Coronary artery (tissue), 2 donors: ENCODE measurements at regions not wholly inside any gene's neighbourhood (a gene's known extent, or its start where the extent isn't known, plus 50 kb on each side); places are given as distances from the start of the nearest gene placed in this dataset.

Experiments
- DNase-seq: peaks from one replicate; pipeline ENCODE4 v3.0.0-alpha.2; 2017; ENCODE audit warnings: low spot score
- H3K27ac ChIP-seq, 2 donors: fragments of 200-600 bp; sonication (generic); one replicate each; pipeline ENCODE4 v1.5.1; 2016 to 2019
- H3K4me3 ChIP-seq: fragments of 200-600 bp; sonication (generic); 2 replicates; pipeline ENCODE4 v1.5.1; 2016; ENCODE audit warnings: mild to moderate bottlenecking, moderate library complexity
- CTCF ChIP-seq: fragments of 200-600 bp; sonication (generic); IDR thresholded peaks from one replicate; pipeline ENCODE4 v1.5.1; 2019; ENCODE audit warnings: antibody characterized with exemption

- no peak overlapping the region for H3K4me3 ChIP-seq
- no peak overlapping the region for H3K27ac ChIP-seq
- no peak for TF ChIP-seq CTCF
- DNase-seq = no peak
Observed at GRCh38 chr3:38988955-38989354, 62.8 kb downstream of the SCN11A start.

- no peak for TF ChIP-seq CTCF
- no peak for DNase-seq
- no peak overlapping the region for H3K4me3 ChIP-seq
- no peak overlapping the region for H3K27ac ChIP-seq
Observed at GRCh38 chr3:38987456-38987855, 64.3 kb downstream of the SCN11A start.

- no peak for DNase-seq
- no peak for TF ChIP-seq CTCF
- Histone ChIP-seq H3K4me3 (no peak overlapping the region), H3K27ac (no peak overlapping the region)
Observed at GRCh38 chr3:38986901-38987300, 64.8 kb downstream of the SCN11A start.

- TF ChIP-seq CTCF = no peak
- Histone ChIP-seq H3K4me3 (no peak overlapping the region), H3K27ac (no peak overlapping the region)
- no peak for DNase-seq
Observed at GRCh38 chr3:38985981-38986380, 65.8 kb downstream of the SCN11A start.

- Histone ChIP-seq H3K27ac (no peak overlapping the region), H3K4me3 (no peak overlapping the region)
- TF ChIP-seq CTCF = no peak
- DNase-seq = no peak
Observed at GRCh38 chr3:38985581-38985980, 66.2 kb downstream of the SCN11A start.

- no peak for TF ChIP-seq CTCF
- no peak overlapping the region for H3K4me3 ChIP-seq
- H3K27ac ChIP-seq = no peak overlapping the region
- no peak for DNase-seq
Observed at GRCh38 chr3:38984731-38985130, 67.0 kb downstream of the SCN11A start.

GRCh38 chr3:38984110-38984509, 67.6 kb downstream of the SCN11A start:
- no peak overlapping the region for H3K27ac ChIP-seq
- TF ChIP-seq CTCF = no peak

More at GRCh38 chr3:38984110-38984509, 67.6 kb downstream of the SCN11A start:
- no peak for DNase-seq
- no peak overlapping the region for H3K4me3 ChIP-seq
